H9 (cell line): ENCODE measurements at regions not wholly inside any gene's neighbourhood (a gene's known extent, or its start where the extent isn't known, plus 50 kb on each side); places are given as distances from the start of the nearest gene placed in this dataset.

Experiments
- DNase-seq: peaks from one replicate; pipeline ENCODE4 v3.0.0-alpha.2; 2017
- H2AFZ ChIP-seq: one replicate; pipeline ENCODE4 v1.6.1; 2013; ENCODE audit warnings: mild to moderate bottlenecking, low read length, control low read depth, moderate library complexity
- H2AK5ac ChIP-seq: 2 replicates; pipeline ENCODE4 v1.6.1; 2013; ENCODE audit warnings: low read length, control low read depth, mixed read lengths; ENCODE audit not compliant: insufficient read length
- H2BK120ac ChIP-seq: one replicate; pipeline ENCODE4 v1.6.1; 2013; ENCODE audit warnings: low read depth, mild to moderate bottlenecking, low read length, control low read depth, inconsistent platforms; ENCODE audit not compliant: poor library complexity, severe bottlenecking
- H2BK12ac ChIP-seq: 2 replicates; pipeline ENCODE4 v1.6.1; 2013; ENCODE audit warnings: low read length, control low read depth, mixed read lengths, low read depth; ENCODE audit not compliant: insufficient read length
- H2BK15ac ChIP-seq: 2 replicates; pipeline ENCODE4 v1.6.1; 2013; ENCODE audit warnings: low read depth, low read length, control low read depth
- H2BK20ac ChIP-seq: one replicate; pipeline ENCODE4 v1.6.1; 2013; ENCODE audit warnings: low read depth, mild to moderate bottlenecking, low read length, control low read depth, inconsistent platforms; ENCODE audit not compliant: poor library complexity, severe bottlenecking
- H2BK5ac ChIP-seq: 2 replicates; pipeline ENCODE4 v1.6.1; 2013; ENCODE audit warnings: low read length, control low read depth, mixed read lengths; ENCODE audit not compliant: insufficient read length
- H3K14ac ChIP-seq: 2 replicates; pipeline ENCODE4 v1.6.1; 2013; ENCODE audit warnings: low read length, control low read depth; ENCODE audit not compliant: insufficient read depth
- H3K18ac ChIP-seq: 2 replicates; pipeline ENCODE4 v1.6.1; 2013; ENCODE audit warnings: low read depth, mild to moderate bottlenecking, mixed read lengths, low read length, control low read depth; ENCODE audit not compliant: insufficient read length
- H3K23ac ChIP-seq: 2 replicates; pipeline ENCODE4 v1.6.1; 2013; ENCODE audit warnings: low read length, control low read depth, mixed read lengths, low read depth; ENCODE audit not compliant: insufficient read length
- H3K23me2 ChIP-seq: 2 replicates; pipeline ENCODE4 v1.6.1; 2013; ENCODE audit warnings: low read depth, mild to moderate bottlenecking, mixed read lengths, low read length, control low read depth; ENCODE audit not compliant: insufficient read length, poor library complexity, severe bottlenecking
- H3K27ac ChIP-seq: 2 replicates; pipeline ENCODE4 v1.5.1; 2013; ENCODE audit warnings: low read length, control low read depth, mixed read lengths, low read depth; ENCODE audit not compliant: insufficient read length
- H3K27me3 ChIP-seq: 2 replicates; pipeline ENCODE4 v1.6.1; 2013; ENCODE audit warnings: low read length, control low read depth, inconsistent platforms; ENCODE audit not compliant: insufficient read depth
- H3K4ac ChIP-seq: 2 replicates; pipeline ENCODE4 v1.6.1; 2013; ENCODE audit warnings: low read depth, mild to moderate bottlenecking, control low read depth, inconsistent platforms, low read length, moderate library complexity
- H3K4me1 ChIP-seq: 2 replicates; pipeline ENCODE4 v1.6.1; 2013; ENCODE audit warnings: low read length, control low read depth, inconsistent platforms; ENCODE audit not compliant: insufficient read depth
- H3K4me2 ChIP-seq: 2 replicates; pipeline ENCODE4 v1.6.1; 2013; ENCODE audit warnings: low read length, control low read depth, mixed read lengths; ENCODE audit not compliant: insufficient read length, insufficient read depth
- H3K56ac ChIP-seq: 2 replicates; pipeline ENCODE4 v1.6.1; 2013; ENCODE audit warnings: low read depth, mild to moderate bottlenecking, mixed read lengths, low read length, control low read depth; ENCODE audit not compliant: insufficient read length
- H3K79me1 ChIP-seq: 2 replicates; pipeline ENCODE4 v1.6.1; 2013; ENCODE audit warnings: low read depth, mild to moderate bottlenecking, moderate library complexity, low read length, control low read depth, inconsistent platforms; ENCODE audit not compliant: insufficient read depth, poor library complexity, severe bottlenecking
- H3K79me2 ChIP-seq: 2 replicates; pipeline ENCODE4 v1.6.1; 2013; ENCODE audit warnings: low read length, control low read depth, inconsistent platforms; ENCODE audit not compliant: insufficient read depth
- H3K9ac ChIP-seq: 2 replicates; pipeline ENCODE4 v1.6.1; 2013; ENCODE audit warnings: low read length, control low read depth, mixed read lengths; ENCODE audit not compliant: insufficient read length; ENCODE audit errors: extremely low read depth
- H3K9me3 ChIP-seq: one replicate; pipeline ENCODE4 v1.6.1; 2013; ENCODE audit warnings: low read depth, low read length, inconsistent platforms; ENCODE audit not compliant: control insufficient read depth
- H3T11ph ChIP-seq: one replicate; pipeline ENCODE4 v1.6.1; 2013; ENCODE audit warnings: mild to moderate bottlenecking, low read length, control low read depth, inconsistent platforms
- H4K20me1 ChIP-seq: one replicate; pipeline ENCODE4 v1.6.1; 2013; ENCODE audit not compliant: control insufficient read depth, insufficient read length, insufficient read depth
- H4K5ac ChIP-seq: 2 replicates; pipeline ENCODE4 v1.6.1; 2013; ENCODE audit warnings: low read depth, mild to moderate bottlenecking, mixed read lengths, low read length, control low read depth; ENCODE audit not compliant: insufficient read length
- H4K8ac ChIP-seq: replicated peaks from 2 replicates; pipeline ENCODE4 v1.6.1; 2013; ENCODE audit warnings: low read length, control low read depth, mixed read lengths, low read depth; ENCODE audit not compliant: insufficient read length
- H4K91ac ChIP-seq: 2 replicates; pipeline ENCODE4 v1.6.1; 2013; ENCODE audit warnings: low read depth, mild to moderate bottlenecking, moderate library complexity, mixed read lengths, low read length, control low read depth; ENCODE audit not compliant: insufficient read length
- H3K27ac Mint-ChIP-seq, 3 experiments: 2 replicates in 2 of 3; 3 replicates in 1 of 3; pipeline ENCODE4 v1.8.0; 2020 to 2021; ENCODE audit warnings: mixed read lengths in 3 of 3, mild to moderate bottlenecking in 1 of 3, moderate library complexity in 1 of 3
- H3K27me3 Mint-ChIP-seq: 2 replicates; pipeline ENCODE4 v1.8.0; 2021; ENCODE audit warnings: low read depth, mild to moderate bottlenecking, moderate library complexity, mixed read lengths
- H3K36me3 Mint-ChIP-seq, 3 experiments: 2 replicates in 2 of 3; 3 replicates in 1 of 3; pipeline ENCODE4 v1.8.0; 2020 to 2021; ENCODE audit warnings: low read depth in 3 of 3, mixed read lengths in 3 of 3; ENCODE audit not compliant: insufficient read depth in 1 of 3
- H3K4me1 Mint-ChIP-seq, 2 experiments: 2 replicates each; pipeline ENCODE4 v1.8.0; 2020; ENCODE audit warnings: mixed read lengths in 2 of 2
- H3K4me3 Mint-ChIP-seq, 2 experiments: 2 replicates in 1 of 2; 3 replicates in 1 of 2; pipeline ENCODE4 v1.8.0; 2020 to 2021; ENCODE audit warnings: mild to moderate bottlenecking in 2 of 2, mixed read lengths in 2 of 2, moderate library complexity in 1 of 2
- H3K9me3 Mint-ChIP-seq, 2 experiments: 2 replicates in 1 of 2; 3 replicates in 1 of 2; pipeline ENCODE4 v1.8.0; 2020; ENCODE audit warnings: mild to moderate bottlenecking in 2 of 2, mixed read lengths in 2 of 2, moderate library complexity in 1 of 2
- CTCF ChIP-seq: fragments of 200-600 bp; sonication (generic); conservative IDR thresholded peaks from 3 replicates; pipeline ENCODE4 v1.8.0; 2021; ENCODE audit warnings: antibody characterized with exemption, mild to moderate bottlenecking
- WGBS: extraction: QIAGEN DNeasy Blood & Tissue Kit; methylation state at CpG from one replicate; pipeline ENCODE4 v1.1.7; 2013; ENCODE audit warnings: missing lambda C conversion rate, low lambda C conversion rate, mixed read lengths; ENCODE audit not compliant: insufficient read length; ENCODE audit errors: extremely low coverage; 5-methylcytosine and 5-hydroxymethylcytosine counted together

DNA sequence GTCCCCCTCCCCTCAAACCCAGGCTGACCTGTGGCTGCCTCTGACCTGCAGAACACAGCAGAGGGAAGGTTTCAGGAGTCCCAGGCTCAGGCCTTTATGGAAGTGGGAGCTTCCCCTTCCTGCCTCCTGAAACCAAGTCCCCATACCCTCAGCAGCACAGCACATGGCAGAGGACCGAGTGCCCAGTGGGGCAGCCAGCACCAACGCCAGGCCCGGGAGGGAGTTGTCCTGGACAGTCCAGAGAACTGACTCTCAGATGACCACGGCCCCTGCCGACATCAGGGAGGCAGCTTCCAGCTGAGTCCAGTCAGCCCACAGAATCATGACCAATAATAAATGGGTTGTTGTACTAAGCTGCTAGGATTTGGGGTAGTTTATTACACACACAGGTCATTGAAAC is 79.6 kb upstream of the ERG start:
- no peak for DNase-seq
- Mint-ChIP-seq H3K4me1 (no peaks in the 10 kb centered on the region), H3K27ac (no peak overlapping the region; a peak in 1 of 7 replicates), H3K4me3 (no peak overlapping the region), H3K36me3 (no peaks in the 10 kb centered on the region; a peak in 1 of 7 replicates), H3K27me3 (no peaks in the 10 kb centered on the region), H3K9me3 (no peaks in the 10 kb centered on the region; a peak in 2 of 5 replicates)
- Histone ChIP-seq H3K14ac (no peak overlapping the region), H4K91ac (no peak overlapping the region), H3K18ac (no peak overlapping the region), H2BK5ac (no peak overlapping the region), H3T11ph (no peak overlapping the region), H2AFZ (no peak overlapping the region), H2AK5ac (no peak overlapping the region), H2BK20ac (no peak overlapping the region), H3K27me3 (no peaks in the 10 kb centered on the region), H4K8ac (no peak overlapping the region), H2BK12ac (no peak overlapping the region), H4K20me1 (no peaks in the 10 kb centered on the region), H3K79me1 (no peaks in the 10 kb centered on the region), H3K79me2 (no peaks in the 10 kb centered on the region), H3K4ac (no peak overlapping the region), H3K4me1 (no peaks in the 10 kb centered on the region), H2BK15ac (no peak overlapping the region), H2BK120ac (no peak overlapping the region), H3K4me2 (no peak overlapping the region), H4K5ac (no peak overlapping the region), H3K9me3 (no peaks in the 10 kb centered on the region), H3K9ac (no peak overlapping the region), H3K27ac (no peak overlapping the region), H3K23ac (no peak overlapping the region), H3K23me2 (no peaks in the 10 kb centered on the region), H3K56ac (no peak overlapping the region)
- TF ChIP-seq CTCF: no peak
- no CpG with 5 or more reads among the region's 5 CpGs for WGBS
